ENCODE measurements at regions not wholly inside any gene's neighbourhood (a gene's known extent, or its start where the extent isn't known, plus 50 kb on each side); places are given as distances from the start of the nearest gene placed in this dataset.

DNA sequence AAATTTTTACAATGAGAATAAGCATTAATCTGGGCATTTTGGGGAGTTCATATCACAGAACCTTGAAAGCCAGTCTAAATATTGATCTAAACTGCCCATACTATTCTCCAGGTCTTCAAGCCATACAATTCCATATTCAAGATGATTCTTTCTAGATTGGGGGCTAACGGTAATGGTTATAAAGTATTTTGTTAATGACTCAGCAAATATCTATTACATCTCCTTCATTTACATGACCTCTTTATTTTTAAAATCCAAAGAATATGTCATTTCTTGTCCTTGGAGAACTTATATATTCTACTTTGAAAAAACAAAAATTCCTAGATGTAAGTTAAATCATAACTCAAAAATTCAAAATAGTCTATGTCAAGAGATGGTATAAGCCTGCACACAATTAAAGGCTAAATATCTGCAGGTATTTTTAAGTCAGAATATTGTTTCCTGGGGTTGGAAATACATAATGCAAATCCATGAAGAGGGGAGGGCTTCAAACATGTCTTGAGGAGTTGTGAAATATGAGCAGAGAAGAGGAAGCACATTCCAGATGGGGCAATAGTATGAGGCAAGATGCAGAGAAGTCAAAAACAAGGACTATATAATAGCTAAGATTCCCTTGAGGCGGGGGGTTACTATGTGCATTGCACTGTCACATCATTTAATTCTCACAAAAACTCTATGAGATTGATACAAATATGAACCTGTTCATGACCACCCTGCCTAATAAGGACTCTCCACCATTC lies 526.4 kb downstream of the NR2F1-AS1 start:
- H3K4me2 ChIP-seq: no peak overlapping the region
- H3K9me2 ChIP-seq (ENCODE audit: insufficient read depth): 0 out of 2 replicates have a peak, but pooled peaks cover 4% of the 10 kb centered on the region
- Mint-ChIP-seq H3K9me3 (peaks cover 7% of the 10 kb centered on the region), H3K4me3 (no peak overlapping the region), H3K27me3 (ENCODE audit: insufficient read depth, low read depth, poor library complexity) (no peaks in the 10 kb centered on the region), H3K4me1 (peaks cover 23% of the 10 kb centered on the region), H3K36me3 (ENCODE audit: low read depth) (peaks cover 11% of the 10 kb centered on the region), H3K27ac (0 out of 2 replicates have a peak overlapping the region, but pooled peaks have one; percentile 29)
- no peaks in the 10 kb centered on the region for H3K36me3 ChIP-seq (ENCODE audit: insufficient read depth)
- no peak overlapping the region for H3K27ac ChIP-seq (ENCODE audit: low read depth)
- no peak overlapping the region for H2AFZ ChIP-seq
- H3K79me2 ChIP-seq (replicated peaks; ENCODE audit: insufficient read depth): no peaks in the 10 kb centered on the region
- ATAC-seq (no peak), DNase-seq (ENCODE audit: low spot score) (no peak)
- H3K4me1 ChIP-seq (ENCODE audit: insufficient read depth): peaks cover 24% of the 10 kb centered on the region
- no peaks in the 10 kb centered on the region for H3K27me3 ChIP-seq (ENCODE audit: insufficient read depth)
- TF ChIP-seq ZNF331 (CRISPR knock-in tag; IDR thresholded peaks at IDR 0.05; ENCODE audit: low read depth): no peak
- TF ChIP-seq EZH2 (IDR thresholded peaks at IDR 0.05; ENCODE audit: low read depth, unreplicated experiment): no peak
- no peak for TF ChIP-seq EZH2phosphoT487 (IDR thresholded peaks at IDR 0.05; ENCODE audit: unreplicated experiment)
- TF ChIP-seq CREB1 (CRISPR knock-in tag; IDR thresholded peaks at IDR 0.05; ENCODE audit: low read depth): no peak
- no peak for TF ChIP-seq POLR2AphosphoS5 (IDR thresholded peaks at IDR 0.05; ENCODE audit: low read depth)
- no peak for TF ChIP-seq ZNF462 (CRISPR knock-in tag; IDR thresholded peaks at IDR 0.05)
- no peak for TF ChIP-seq STAT1 (IDR thresholded peaks at IDR 0.05; ENCODE audit: unreplicated experiment)
- H3F3A ChIP-seq (replicated peaks; ENCODE audit: low read depth): no peaks in the 10 kb centered on the region
- no peaks in the 10 kb centered on the region for H4K20me1 ChIP-seq (replicated peaks; ENCODE audit: insufficient read depth)
- H3K4me3 ChIP-seq: no peak overlapping the region

All from GM23338 (cell line).